Neural progenitor cell (in vitro differentiated cells): ENCODE measurements at regions not wholly inside any gene's neighbourhood (a gene's known extent, or its start where the extent isn't known, plus 50 kb on each side); places are given as distances from the start of the nearest gene placed in this dataset.

Experiments
- EZH2 ChIP-seq: fragments of 200-600 bp; sonication (generic); IDR thresholded peaks from 2 replicates; pipeline ENCODE4 v1.6.1; 2017; ENCODE audit warnings: antibody characterized with exemption, mild to moderate bottlenecking, moderate library complexity
- EZH2phosphoT487 ChIP-seq: fragments of 200-600 bp; sonication (generic); IDR thresholded peaks from 2 replicates; pipeline ENCODE4 v1.6.1; 2017; ENCODE audit warnings: antibody characterized with exemption

- no peak for TF ChIP-seq EZH2phosphoT487
- no peak for TF ChIP-seq EZH2
Measured at GRCh38 chr5:174850565-174851169, 126.3 kb downstream of the MSX2 start.
